DMS79 treated with DMSO at 0.1 percent for 48 hours (cell line): ENCODE measurements at regions not wholly inside any gene's neighbourhood (a gene's known extent, or its start where the extent isn't known, plus 50 kb on each side); places are given as distances from the start of the nearest gene placed in this dataset.

ENCODE experiments used
- DNase-seq: peaks from one replicate; lab custom pipeline; 2025; lab: John Stamatoyannopoulos, UW

GRCh38 chr2:4370422-4371090 lies 667.2 kb downstream of the DCDC2C start:
- DNase-seq = no peak

GRCh38 chr2:4381049-4381448 lies 677.7 kb downstream of the DCDC2C start:
- DNase-seq = no peak

- DNase-seq = no peak
These were observed 678.4 kb downstream of the DCDC2C start for GRCh38 chr2:4381773-4382172.

- DNase-seq = no peak
These were observed 687.6 kb downstream of the DCDC2C start for GRCh38 chr2:4391013-4391412.

DNA sequence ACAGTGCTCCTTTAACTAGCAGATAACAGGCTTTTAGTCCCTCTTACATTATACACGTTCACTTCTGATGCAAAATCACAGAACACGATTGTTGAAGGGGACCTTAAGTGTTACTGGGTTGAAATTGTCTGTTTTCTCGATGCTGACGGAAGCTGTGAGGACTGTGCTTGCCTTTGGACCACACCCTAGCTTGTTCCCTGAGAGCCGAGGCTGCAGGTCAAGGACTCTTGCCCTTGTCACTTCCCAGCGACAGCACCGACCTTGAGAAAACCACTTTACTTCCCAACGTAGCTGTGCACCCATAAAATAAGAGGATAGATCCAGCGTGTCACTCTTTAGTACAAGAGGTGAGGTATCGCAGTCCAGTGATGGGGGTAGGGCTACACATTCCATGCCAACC lies 701.0 kb downstream of the DCDC2C start:
- no peak for DNase-seq

DNA sequence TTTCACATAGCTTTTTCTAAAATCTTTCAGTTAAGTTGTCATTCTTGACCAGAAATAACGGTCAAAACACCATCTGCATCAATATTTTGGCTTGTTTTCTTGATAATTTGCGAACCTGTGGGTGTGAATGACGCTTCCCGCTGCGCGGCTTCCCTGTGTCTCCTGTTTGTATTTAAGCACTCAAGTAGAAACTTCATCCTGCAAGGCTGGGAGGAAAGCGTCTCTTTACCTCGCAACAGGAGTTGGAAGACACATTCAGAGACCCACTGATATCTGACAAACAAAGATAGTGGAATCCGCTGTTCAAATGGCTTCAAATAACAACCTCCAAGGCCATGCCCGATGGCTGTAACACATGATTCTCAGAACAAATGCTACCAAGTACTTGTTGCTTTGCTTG lies 704.9 kb downstream of the DCDC2C start:
- DNase-seq = no peak

DNA sequence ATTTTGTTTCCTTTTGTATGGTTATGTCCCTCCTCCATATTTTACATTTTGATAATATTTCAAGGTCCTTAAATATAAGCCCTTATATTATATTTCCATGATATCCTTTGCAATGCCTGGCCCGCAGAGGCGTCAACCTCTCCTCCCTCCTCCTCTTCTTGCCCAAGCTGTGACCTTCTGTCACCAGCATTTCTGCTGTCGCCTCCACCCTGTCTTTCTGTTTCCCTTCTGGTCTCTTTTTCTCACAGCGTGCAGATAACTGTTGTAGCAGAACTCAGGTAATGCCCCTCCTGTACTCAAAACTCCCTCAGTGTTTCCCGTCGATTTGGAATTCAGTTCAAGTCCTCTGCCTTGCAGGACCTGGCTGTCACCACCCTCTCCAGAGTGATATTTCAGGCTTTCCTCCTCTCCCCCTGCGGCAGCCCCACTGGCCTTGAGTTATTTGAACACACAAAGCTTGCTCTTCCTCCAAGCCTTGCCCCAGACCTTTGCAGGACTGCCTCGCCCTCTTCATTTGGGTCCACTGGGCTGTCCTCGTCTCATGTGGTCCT lies 709.3 kb downstream of the DCDC2C start:
- no peak for DNase-seq

DNA sequence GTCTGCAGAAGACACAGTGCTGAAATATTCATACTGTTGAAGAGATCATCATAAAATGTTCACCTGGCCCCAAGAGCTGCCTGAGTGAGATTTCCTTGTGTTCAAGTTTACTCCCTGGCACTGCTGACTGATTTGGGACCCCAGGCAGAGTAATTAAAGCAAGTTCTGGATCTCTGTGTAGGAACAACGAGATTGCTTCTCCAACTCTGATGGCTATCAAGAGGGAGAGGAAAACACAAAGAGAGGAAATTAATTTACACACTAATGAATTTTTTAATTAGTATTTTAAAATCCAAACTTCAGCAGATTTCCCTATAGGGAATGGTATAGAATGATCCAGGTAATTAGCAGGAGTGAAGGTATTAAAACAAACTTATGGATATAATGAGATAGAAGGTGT lies 711.8 kb downstream of the DCDC2C start:
- no peak for DNase-seq

GRCh38 chr2:4415810-4416413 lies 712.5 kb downstream of the DCDC2C start:
- DNase-seq = no peak

- DNase-seq = no peak
These were observed 713.1 kb downstream of the DCDC2C start for GRCh38 chr2:4416431-4416830.

GRCh38 chr2:4417771-4418170 lies 714.4 kb downstream of the DCDC2C start:
- DNase-seq = no peak

GRCh38 chr2:4420032-4420431 lies 716.7 kb downstream of the DCDC2C start:
- no peak for DNase-seq

DNA sequence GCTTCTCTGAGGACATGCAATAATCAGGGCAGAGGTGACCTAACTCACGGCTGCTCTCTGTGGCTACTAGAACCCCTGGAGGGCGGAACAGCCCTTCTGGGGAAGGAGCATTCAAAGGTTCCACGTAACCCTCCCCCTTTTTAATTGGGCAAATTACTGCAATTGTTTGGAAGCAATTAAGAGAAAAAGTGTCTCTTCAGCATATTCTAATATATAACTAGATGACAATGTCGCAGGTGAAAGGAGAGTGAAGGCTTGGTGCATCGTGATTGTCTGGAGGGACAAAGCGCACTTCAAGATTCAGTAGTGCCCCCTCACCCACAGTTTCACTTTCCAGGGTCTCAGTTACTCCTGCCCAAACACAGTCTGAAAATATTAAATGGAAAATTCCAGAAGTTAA lies 720.8 kb downstream of the DCDC2C start:
- no peak for DNase-seq

GRCh38 chr2:4427083-4427482 lies 723.7 kb downstream of the DCDC2C start:
- DNase-seq = no peak

- DNase-seq = peak; percentile 28
These were observed 742.4 kb downstream of the DCDC2C start for GRCh38 chr2:4445821-4446220.

DNA sequence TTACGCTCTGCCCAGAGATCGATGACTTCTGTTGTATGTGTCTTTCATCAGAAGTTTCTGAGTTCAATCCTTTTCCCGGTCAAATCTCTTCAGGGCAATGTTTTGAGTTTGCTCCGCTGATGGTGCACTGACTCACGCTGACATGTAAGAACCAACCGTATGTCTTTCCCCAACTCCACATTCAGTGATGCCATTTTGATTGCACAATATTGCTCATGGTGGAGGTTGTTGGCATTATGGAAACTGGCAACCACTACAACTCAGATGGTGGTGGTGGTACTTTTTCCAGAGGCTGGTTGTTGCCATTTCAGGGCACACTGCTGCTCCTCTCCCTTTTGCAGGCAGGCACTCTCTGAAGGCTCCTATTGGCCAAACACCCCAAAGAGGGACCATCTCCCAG lies 751.5 kb downstream of the DCDC2C start:
- no peak for DNase-seq

DNA sequence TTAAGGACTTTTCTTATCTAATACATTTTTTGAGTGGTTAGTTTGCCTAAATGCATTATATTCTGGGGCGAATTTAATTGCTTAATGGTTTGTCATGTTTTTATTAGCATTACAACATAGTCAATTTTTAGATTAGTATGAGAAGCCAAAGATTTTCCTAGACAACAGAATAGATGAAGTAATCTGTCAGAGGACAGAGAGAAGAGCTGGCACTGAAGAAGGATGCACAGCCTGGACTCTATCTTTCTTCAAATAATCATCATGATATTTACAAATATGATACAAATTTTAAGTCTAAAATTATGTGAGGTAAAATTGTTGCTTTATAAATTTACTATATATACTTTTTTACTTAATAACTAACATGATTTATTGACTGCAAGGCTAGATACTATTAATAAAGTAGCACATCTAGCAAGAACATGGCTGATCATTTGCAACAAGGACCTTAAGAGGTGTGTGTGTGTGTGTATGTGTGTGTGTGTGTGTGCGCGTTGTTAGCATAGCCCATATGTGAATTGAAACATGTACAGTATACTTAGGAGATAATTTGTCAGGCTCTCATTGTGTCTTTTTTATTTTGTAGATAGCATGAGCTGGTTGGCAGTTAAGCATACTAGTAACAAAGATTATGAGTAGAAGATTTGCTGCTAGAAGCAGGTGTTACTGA lies 752.2 kb downstream of the DCDC2C start:
- no peak for DNase-seq

DNA sequence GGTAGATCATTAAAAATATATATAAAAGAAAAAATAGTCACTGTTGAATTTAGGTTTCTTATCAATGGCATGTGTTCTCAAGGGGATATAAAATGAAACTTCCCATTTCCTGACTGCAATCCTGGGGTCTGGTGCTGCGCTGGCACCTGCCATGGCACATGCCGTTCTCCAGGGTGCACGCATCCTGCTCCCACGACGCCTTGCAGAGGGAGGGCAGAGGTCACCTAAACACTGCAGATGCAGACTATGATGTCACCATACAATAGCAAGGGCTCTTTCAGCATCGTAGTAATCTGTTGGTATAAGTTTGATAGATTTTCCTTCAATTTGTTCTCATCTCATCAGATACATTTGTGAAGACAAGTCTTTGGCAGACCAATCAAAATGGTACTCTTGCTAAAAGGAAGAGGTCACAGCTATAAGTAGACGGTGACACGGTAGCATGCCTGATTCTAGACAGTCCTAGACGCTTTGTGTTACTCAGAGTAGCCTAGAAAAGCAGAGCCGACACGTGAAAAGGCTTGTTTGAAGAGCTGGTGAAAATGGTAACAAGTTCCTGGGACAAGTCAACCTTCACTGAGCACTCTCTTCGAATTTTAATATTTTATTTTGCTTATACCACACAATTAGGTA lies 761.4 kb downstream of the DCDC2C start:
- DNase-seq = no peak

- no peak for DNase-seq
These were observed 762.3 kb downstream of the DCDC2C start for GRCh38 chr2:4465671-4466070.

DNA sequence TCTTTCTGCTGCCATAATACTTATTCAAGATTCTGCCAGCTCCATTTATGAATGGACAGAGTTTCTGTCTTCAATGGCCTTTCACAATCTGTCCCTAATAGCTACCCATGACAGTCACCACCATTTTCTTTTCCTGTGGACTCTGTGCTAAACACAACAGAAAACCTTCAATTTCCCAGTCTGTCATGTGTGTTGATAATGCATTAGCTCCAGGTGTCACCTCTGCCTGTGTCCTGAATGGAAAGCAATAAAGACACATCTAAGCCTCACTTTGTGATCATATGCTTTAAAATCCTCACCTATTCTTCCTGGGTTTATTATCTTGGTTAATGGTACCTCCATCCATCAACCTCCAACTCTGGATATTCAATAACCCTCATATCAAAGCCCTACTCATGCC lies 772.2 kb downstream of the DCDC2C start:
- DNase-seq = no peak

DNA sequence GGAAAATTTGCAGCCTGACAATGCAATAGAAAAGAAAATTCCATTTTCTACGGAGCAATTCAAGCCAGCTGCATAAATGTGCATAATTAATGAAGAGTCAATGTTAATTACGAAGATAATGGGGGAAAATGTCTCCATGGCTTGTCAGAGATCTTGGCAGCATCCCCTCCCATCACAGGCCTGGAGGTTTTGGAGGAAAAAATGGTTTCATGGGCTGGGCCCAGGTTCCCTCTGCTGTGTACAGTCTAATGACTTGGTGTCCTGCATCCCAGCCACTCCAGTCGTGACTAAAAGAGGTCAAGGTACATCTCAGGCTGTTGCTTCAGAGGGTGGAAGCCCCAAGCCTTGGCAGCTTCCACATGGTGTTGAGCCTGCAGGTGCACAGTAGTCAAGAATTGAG lies 779.7 kb downstream of the DCDC2C start:
- no peak for DNase-seq

DNA sequence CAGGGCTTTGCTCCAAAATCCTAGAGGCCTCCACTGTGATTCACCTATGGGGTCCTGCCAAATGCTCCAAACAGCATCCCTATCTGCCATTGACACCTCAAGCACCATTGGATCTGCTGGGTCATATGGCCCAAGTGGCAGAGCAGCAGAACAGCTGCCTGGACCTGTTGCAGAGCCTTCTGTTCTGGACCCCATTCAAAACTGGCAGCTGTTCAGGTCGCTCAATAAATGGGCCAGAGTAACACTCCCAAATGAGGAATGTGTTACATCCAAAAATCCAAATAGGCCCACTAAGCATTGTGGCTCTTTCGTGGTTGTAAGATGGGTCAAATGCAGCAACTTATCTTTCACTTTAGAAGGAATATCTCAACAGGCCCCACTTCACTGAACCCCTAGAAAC lies 783.6 kb downstream of the DCDC2C start:
- no peak for DNase-seq
